Naive thymus-derived CD4-positive, alpha-beta T cell (primary cell): ENCODE measurements at regions not wholly inside any gene's neighbourhood (a gene's known extent, or its start where the extent isn't known, plus 50 kb on each side); places are given as distances from the start of the nearest gene placed in this dataset.
"Not testable (repeated sequence)": the region's sequence is repeated elsewhere in the genome, so short reads cannot be mapped to it uniquely, and the experiment has no call there.

Experiments used
- ATAC-seq: fragments of 150-1000 bp; cut with Tn5 transposase; 2 replicates; pipeline ENCODE4 v1.10.0; 2021; ENCODE audit warnings: mild to moderate bottlenecking, moderate library complexity
- CTCF ChIA-PET: fragments of 350-600 bp; sonication (Branson Sonifier 250); formaldehyde crosslinking; loops from one replicate; lab custom pipeline; 2021; ENCODE audit warnings: antibody characterized with exemption; lab: Charles Lee
- POLR2A ChIA-PET: fragments of 350-600 bp; sonication (Branson Sonifier 250); formaldehyde crosslinking; loops from one replicate; lab custom pipeline; 2021; ENCODE audit warnings: antibody characterized with exemption, inconsistent platforms; lab: Charles Lee
- DNase-seq, 9 donors: peaks; one replicate each; pipeline versions ENCODE4 v3.0.0 to v3.0.0-alpha.2; 2020 to 2022; ENCODE audit warnings: mixed read lengths in 1 of 9
- H3K27ac ChIP-seq: one replicate; pipeline ENCODE4 v1.7.0; 2013; ENCODE audit warnings: mild to moderate bottlenecking, low read depth, low read length, moderate library complexity
- H3K27me3 ChIP-seq, 2 donors: one replicate each; pipeline ENCODE4 v1.7.0; 2013; ENCODE audit warnings: low read length in 2 of 2, mild to moderate bottlenecking in 2 of 2, moderate library complexity in 2 of 2; ENCODE audit not compliant: control insufficient read depth in 2 of 2, insufficient read depth in 2 of 2
- H3K36me3 ChIP-seq, 3 experiments: 1 replicate in 2 of 3; 2 replicates in 1 of 3; pipeline ENCODE4 v1.7.0; 2013; ENCODE audit warnings: low read length in 3 of 3, mild to moderate bottlenecking in 3 of 3, moderate library complexity in 1 of 3; ENCODE audit not compliant: insufficient read depth in 3 of 3, control insufficient read depth in 2 of 3
- H3K4me1 ChIP-seq, 2 donors: one replicate each; pipeline ENCODE4 v1.7.0; 2013; ENCODE audit warnings: low read length in 2 of 2, mild to moderate bottlenecking in 2 of 2, moderate library complexity in 1 of 2; ENCODE audit not compliant: control insufficient read depth in 2 of 2, insufficient read depth in 2 of 2
- H3K4me3 ChIP-seq: 2 replicates; pipeline ENCODE4 v1.7.0; 2013; ENCODE audit warnings: mild to moderate bottlenecking, low read length
- H3K9me3 ChIP-seq, 3 experiments: 1 replicate in 2 of 3; 2 replicates in 1 of 3; pipeline ENCODE4 v1.7.0; 2013; ENCODE audit warnings: low read length in 3 of 3; ENCODE audit not compliant: control insufficient read depth in 2 of 3
- H3K27ac Mint-ChIP-seq, 9 donors: one replicate each; pipeline ENCODE4 v1.8.0; 2020 to 2022; ENCODE audit warnings: mixed read lengths in 9 of 9, mild to moderate bottlenecking in 8 of 9, moderate library complexity in 5 of 9, inconsistent platforms in 2 of 9
- H3K27me3 Mint-ChIP-seq, 5 donors: one replicate each; pipeline ENCODE4 v1.8.0; 2021 to 2022; ENCODE audit warnings: mixed read lengths in 5 of 5, mild to moderate bottlenecking in 1 of 5
- H3K36me3 Mint-ChIP-seq, 5 donors: one replicate each; pipeline ENCODE4 v1.8.0; 2020 to 2022; ENCODE audit warnings: mixed read lengths in 5 of 5, mild to moderate bottlenecking in 3 of 5, inconsistent platforms in 1 of 5
- H3K4me1 Mint-ChIP-seq, 7 donors: one replicate each; pipeline ENCODE4 v1.8.0; 2020 to 2022; ENCODE audit warnings: mixed read lengths in 7 of 7, mild to moderate bottlenecking in 3 of 7, inconsistent platforms in 1 of 7
- H3K4me3 Mint-ChIP-seq, 10 donors: one replicate each; pipeline ENCODE4 v1.8.0; 2020 to 2022; ENCODE audit warnings: mild to moderate bottlenecking in 10 of 10, mixed read lengths in 10 of 10, moderate library complexity in 6 of 10, inconsistent platforms in 2 of 10
- H3K9me3 Mint-ChIP-seq, 11 donors: one replicate each; pipeline ENCODE4 v1.8.0; 2020 to 2022; ENCODE audit warnings: mixed read lengths in 11 of 11, mild to moderate bottlenecking in 4 of 11, inconsistent platforms in 1 of 11, moderate library complexity in 1 of 11
- intact Hi-C, 2 donors: fragments of 100-400 bp; cut with micrococcal nuclease; formaldehyde crosslinking; loops; one replicate each; pipeline ENCODE4 v1.15.1; 2023

- Histone ChIP-seq H3K9me3 (no peaks in the 10 kb centered on the region), H3K4me3 (no peak overlapping the region), H3K36me3 (no peaks in the 10 kb centered on the region), H3K4me1 (no peaks in the 10 kb centered on the region), H3K27me3 (no peaks in the 10 kb centered on the region), H3K27ac (no peak overlapping the region)
- intact Hi-C loops: no loop called here
- Mint-ChIP-seq H3K27ac (no peak overlapping the region), H3K36me3 (no peaks in the 10 kb centered on the region), H3K4me3 (no peak overlapping the region), H3K4me1 (no peaks in the 10 kb centered on the region), H3K27me3 (no peaks in the 10 kb centered on the region), H3K9me3 (peaks cover 0 to 10% (median 0%) of the 10 kb centered on the region in 11 donors)
- POLR2A ChIA-PET: no interaction called here
- ATAC-seq (no peak), DNase-seq (no peak)
- CTCF ChIA-PET: no interaction called here
These were observed 295.0 kb upstream of the ADGRL3 start for GRCh38 chr4:60905162-60905561.

- Histone ChIP-seq H3K27me3 (no peaks in the 10 kb centered on the region), H3K9me3 (no peaks in the 10 kb centered on the region), H3K4me1 (no peaks in the 10 kb centered on the region), H3K4me3 (no peak overlapping the region), H3K27ac (no peak overlapping the region), H3K36me3 (no peaks in the 10 kb centered on the region)
- ChIA-PET CTCF (no interaction called here), POLR2A (no interaction called here)
- Mint-ChIP-seq H3K36me3 (no peaks in the 10 kb centered on the region), H3K27me3 (no peaks in the 10 kb centered on the region), H3K27ac (no peak overlapping the region), H3K9me3 (peaks cover 0 to 11% (median 2%) of the 10 kb centered on the region in 11 donors), H3K4me3 (no peak overlapping the region), H3K4me1 (no peaks in the 10 kb centered on the region)
- intact Hi-C loops: no loop called here
- ATAC-seq (no peak), DNase-seq (no peak)
These were observed 289.0 kb upstream of the ADGRL3 start for GRCh38 chr4:60911127-60911526.

GRCh38 chr4:60913002-60913401 lies 287.1 kb upstream of the ADGRL3 start:
- Mint-ChIP-seq H3K27ac (no peak overlapping the region), H3K4me1 (no peaks in the 10 kb centered on the region), H3K36me3 (no peaks in the 10 kb centered on the region), H3K4me3 (no peak overlapping the region), H3K9me3 (peaks cover 0 to 8% (median 3%) of the 10 kb centered on the region in 11 donors), H3K27me3 (no peaks in the 10 kb centered on the region)
- ChIA-PET CTCF (no interaction called here), POLR2A (no interaction called here)
- no peaks in the 10 kb centered on the region for H3K9me3 ChIP-seq
- H3K4me1 ChIP-seq: no peaks in the 10 kb centered on the region
- DNase-seq (no peak), ATAC-seq (no peak)
- intact Hi-C loops: no loop called here
- no peak overlapping the region for H3K4me3 ChIP-seq
- no peaks in the 10 kb centered on the region for H3K36me3 ChIP-seq
- H3K27ac ChIP-seq: no peak overlapping the region
- H3K27me3 ChIP-seq: no peaks in the 10 kb centered on the region

- H3K36me3 ChIP-seq: no peaks in the 10 kb centered on the region
- Mint-ChIP-seq H3K4me3 (no peak overlapping the region), H3K4me1 (no peaks in the 10 kb centered on the region), H3K36me3 (no peaks in the 10 kb centered on the region), H3K9me3 (peaks cover 0 to 8% (median 3%) of the 10 kb centered on the region in 11 donors), H3K27ac (no peak overlapping the region), H3K27me3 (no peaks in the 10 kb centered on the region)
- no peak for DNase-seq
- no peaks in the 10 kb centered on the region for H3K27me3 ChIP-seq
- H3K4me1 ChIP-seq: no peaks in the 10 kb centered on the region
- CTCF ChIA-PET: no interaction called here
- ATAC-seq: no peak
- intact Hi-C loops: no loop called here
- no peaks in the 10 kb centered on the region for H3K9me3 ChIP-seq
- no peak overlapping the region for H3K4me3 ChIP-seq
- POLR2A ChIA-PET: no interaction called here
- no peak overlapping the region for H3K27ac ChIP-seq
These were observed 286.5 kb upstream of the ADGRL3 start for GRCh38 chr4:60913671-60914070.

GRCh38 chr4:60921735-60922134 lies 278.4 kb upstream of the ADGRL3 start:
- H3K4me1 Mint-ChIP-seq, H3K4me3 ChIP-seq, ATAC-seq, H3K27me3 ChIP-seq, H3K36me3 ChIP-seq, H3K4me3 Mint-ChIP-seq, POLR2A ChIA-PET, H3K4me1 ChIP-seq, H3K27ac ChIP-seq, CTCF ChIA-PET, H3K27me3 Mint-ChIP-seq, DNase-seq, H3K9me3 Mint-ChIP-seq, H3K9me3 ChIP-seq, H3K36me3 Mint-ChIP-seq, intact Hi-C loops, H3K27ac Mint-ChIP-seq: not testable (repeated sequence)

- Histone ChIP-seq H3K9me3 (no peaks in the 10 kb centered on the region), H3K4me1 (no peaks in the 10 kb centered on the region), H3K27me3 (no peaks in the 10 kb centered on the region), H3K4me3 (no peak overlapping the region), H3K36me3 (no peaks in the 10 kb centered on the region), H3K27ac (no peak overlapping the region)
- ATAC-seq (no peak), DNase-seq (no peak)
- Mint-ChIP-seq H3K36me3 (peaks cover 0 to 3% (median 0%) of the 10 kb centered on the region in 5 donors), H3K27ac (no peak overlapping the region), H3K4me1 (no peaks in the 10 kb centered on the region), H3K9me3 (peaks cover 0 to 8% (median 3%) of the 10 kb centered on the region in 11 donors), H3K4me3 (no peak overlapping the region), H3K27me3 (no peaks in the 10 kb centered on the region)
- POLR2A ChIA-PET: no interaction called here
- CTCF ChIA-PET: no interaction called here
- intact Hi-C loops: no loop called here
These were observed 277.1 kb upstream of the ADGRL3 start for GRCh38 chr4:60923075-60923474.

- H3K36me3 ChIP-seq: no peaks in the 10 kb centered on the region
- no peaks in the 10 kb centered on the region for H3K4me1 ChIP-seq
- H3K27me3 Mint-ChIP-seq: no peaks in the 10 kb centered on the region
- ATAC-seq (no peak), DNase-seq (no peak)
- no peak overlapping the region for H3K27ac ChIP-seq
- intact Hi-C loops: no loop called here
- H3K27ac Mint-ChIP-seq: no peak overlapping the region
- POLR2A ChIA-PET: no interaction called here
- H3K4me3 ChIP-seq: no peak overlapping the region
- H3K9me3 Mint-ChIP-seq: peaks cover 1 to 13% (median 7%) of the 10 kb centered on the region in 11 donors
- no peak overlapping the region for H3K4me3 Mint-ChIP-seq
- CTCF ChIA-PET: no interaction called here
- H3K36me3 Mint-ChIP-seq: peaks cover 0 to 3% (median 0%) of the 10 kb centered on the region in 5 donors
- H3K4me1 Mint-ChIP-seq: no peaks in the 10 kb centered on the region
- H3K27me3 ChIP-seq: no peaks in the 10 kb centered on the region
- H3K9me3 ChIP-seq: no peaks in the 10 kb centered on the region
These were observed 273.5 kb upstream of the ADGRL3 start for GRCh38 chr4:60926624-60927023.
